ENCODE measurements at regions not wholly inside any gene's neighbourhood (a gene's known extent, or its start where the extent isn't known, plus 50 kb on each side); places are given as distances from the start of the nearest gene placed in this dataset.

DNA sequence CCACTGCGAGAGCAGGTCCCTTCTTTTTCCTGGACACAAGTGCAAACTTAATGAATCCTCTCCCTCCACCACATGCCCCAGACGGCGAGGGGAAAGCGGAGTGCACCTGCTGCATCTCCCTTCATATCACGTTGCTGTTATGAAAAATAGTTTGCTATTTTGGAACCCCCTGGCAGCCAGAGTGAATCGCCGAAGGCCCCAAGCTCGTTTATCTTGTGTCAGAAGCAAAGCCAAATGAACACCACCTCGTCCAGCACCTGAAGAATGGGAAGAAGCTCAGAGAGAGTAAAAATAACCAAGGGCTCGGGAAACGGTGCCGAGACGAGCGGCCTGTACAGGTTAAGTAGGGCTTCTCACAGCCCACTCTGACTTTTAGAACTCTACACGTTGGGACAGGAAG, 394.6 kb upstream of the RORA start:
- TF ChIP-seq CTCF (conservative IDR thresholded peaks at IDR 0.05; ENCODE audit: low read depth, low read length) (no peak), POLR2A (IDR thresholded peaks at IDR 0.05; ENCODE audit: low read depth, low read length) (no peak), BHLHE40 (IDR thresholded peaks at IDR 0.05; ENCODE audit: low read depth, low read length) (no peak), RAD21 (IDR thresholded peaks at IDR 0.05; ENCODE audit: low read length) (no peak), CEBPB (IDR thresholded peaks at IDR 0.05; ENCODE audit: low read depth, low read length) (no peak), MXI1 (IDR thresholded peaks at IDR 0.05; ENCODE audit: borderline replicate concordance, low read depth, low read length) (no peak), RCOR1 (IDR thresholded peaks at IDR 0.05; ENCODE audit: insufficient replicate concordance, low read length) (no peak), CHD1 (IDR thresholded peaks at IDR 0.05; ENCODE audit: low read depth, low read length) (no peak), MAZ (IDR thresholded peaks at IDR 0.05; ENCODE audit: borderline replicate concordance, low read depth, low read length) (no peak)
- TF ChIP-seq, protein P1, sequence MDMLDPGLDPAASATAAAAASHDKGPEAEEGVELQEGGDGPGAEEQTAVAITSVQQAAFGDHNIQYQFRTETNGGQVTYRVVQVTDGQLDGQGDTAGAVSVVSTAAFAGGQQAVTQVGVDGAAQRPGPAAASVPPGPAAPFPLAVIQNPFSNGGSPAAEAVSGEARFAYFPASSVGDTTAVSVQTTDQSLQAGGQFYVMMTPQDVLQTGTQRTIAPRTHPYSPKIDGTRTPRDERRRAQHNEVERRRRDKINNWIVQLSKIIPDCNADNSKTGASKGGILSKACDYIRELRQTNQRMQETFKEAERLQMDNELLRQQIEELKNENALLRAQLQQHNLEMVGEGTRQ (IDR thresholded peaks at IDR 0.05; ENCODE audit: low read depth, low read length), result no peak
